Spleen (tissue), 7 donors: ENCODE measurements at regions not wholly inside any gene's neighbourhood (a gene's known extent, or its start where the extent isn't known, plus 50 kb on each side); places are given as distances from the start of the nearest gene placed in this dataset.

Source experiments
- POLR2A ChIP-seq, 3 donors: fragments of 450-650 bp; IDR thresholded peaks; one replicate each; pipeline ENCODE4 v1.5.1; 2017; ENCODE audit warnings: antibody characterized with exemption in 3 of 3, mild to moderate bottlenecking in 1 of 3
- POLR2AphosphoS5 ChIP-seq, 3 donors: sonication (generic); formaldehyde crosslinking; IDR thresholded peaks; one replicate each; pipeline ENCODE4 v1.5.1; 2017; ENCODE audit warnings: antibody characterized with exemption in 3 of 3
- TF ChIP-seq, protein P1 (sequence below), 11 experiments: fragments of 200-600 bp in 7 of 11; fragments of 450-650 bp in 4 of 11; sonication (generic) in 4 of 11; IDR thresholded peaks in 8 of 11; conservative IDR thresholded peaks in 3 of 11; 1 replicate in 7 of 11; 2 replicates in 4 of 11; pipeline versions ENCODE4 v1.4.0 to v1.8.0; 2016 to 2021; ENCODE audit warnings: antibody characterized with exemption in 11 of 11, inconsistent platforms in 4 of 11, mild to moderate bottlenecking in 1 of 11
- donor health status: DM: no; HTN: no; CAD: no; lungs with moderate emphysema.
- donor health status: DM: no; HTN: no; CAD: no.
- donor health status: DM: no; HTN: no; CAD: no.

DNA sequence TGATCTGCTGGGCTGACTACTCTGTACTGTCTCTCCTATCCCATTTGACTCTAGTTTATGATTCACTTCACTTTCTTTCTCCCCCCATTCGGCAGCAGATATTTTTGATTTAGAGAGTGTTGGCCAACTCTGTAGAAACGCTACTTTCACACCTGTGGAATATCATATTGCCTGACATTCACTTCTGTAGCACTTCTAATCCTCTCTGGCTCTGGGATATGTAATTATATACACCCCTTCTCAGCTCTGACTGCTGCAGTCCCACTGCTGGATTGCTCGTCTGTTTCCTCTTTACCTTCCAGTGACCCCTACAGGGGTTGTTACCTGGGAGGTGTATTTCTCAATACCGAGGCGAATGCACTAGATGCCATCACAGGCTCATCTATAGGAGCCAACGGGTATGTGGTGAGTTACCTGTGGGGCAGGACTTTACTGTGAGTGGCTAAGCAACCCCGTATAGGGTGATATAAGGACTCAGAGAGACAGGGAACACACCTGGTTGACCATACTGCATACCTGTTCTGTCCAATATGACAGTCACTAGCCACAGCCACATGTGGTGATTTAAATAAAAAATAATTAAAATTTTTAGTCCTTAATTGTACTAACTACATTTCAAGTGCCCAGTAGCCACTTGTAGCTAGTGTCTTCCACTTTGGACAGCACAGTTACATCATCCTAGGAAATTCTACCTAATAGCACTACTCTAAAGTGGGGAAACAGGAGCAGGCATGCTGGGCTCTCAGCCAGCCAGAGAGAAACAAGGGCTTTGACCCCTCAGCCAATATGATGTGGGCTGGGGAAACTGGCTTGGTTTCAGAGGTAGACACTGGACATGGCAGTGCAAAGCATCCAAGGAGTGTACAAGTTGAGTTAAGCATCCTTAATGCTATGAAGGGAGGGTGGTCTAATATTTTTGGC, 95.0 kb downstream of the C12orf75 start:
- TF ChIP-seq, protein P1, sequence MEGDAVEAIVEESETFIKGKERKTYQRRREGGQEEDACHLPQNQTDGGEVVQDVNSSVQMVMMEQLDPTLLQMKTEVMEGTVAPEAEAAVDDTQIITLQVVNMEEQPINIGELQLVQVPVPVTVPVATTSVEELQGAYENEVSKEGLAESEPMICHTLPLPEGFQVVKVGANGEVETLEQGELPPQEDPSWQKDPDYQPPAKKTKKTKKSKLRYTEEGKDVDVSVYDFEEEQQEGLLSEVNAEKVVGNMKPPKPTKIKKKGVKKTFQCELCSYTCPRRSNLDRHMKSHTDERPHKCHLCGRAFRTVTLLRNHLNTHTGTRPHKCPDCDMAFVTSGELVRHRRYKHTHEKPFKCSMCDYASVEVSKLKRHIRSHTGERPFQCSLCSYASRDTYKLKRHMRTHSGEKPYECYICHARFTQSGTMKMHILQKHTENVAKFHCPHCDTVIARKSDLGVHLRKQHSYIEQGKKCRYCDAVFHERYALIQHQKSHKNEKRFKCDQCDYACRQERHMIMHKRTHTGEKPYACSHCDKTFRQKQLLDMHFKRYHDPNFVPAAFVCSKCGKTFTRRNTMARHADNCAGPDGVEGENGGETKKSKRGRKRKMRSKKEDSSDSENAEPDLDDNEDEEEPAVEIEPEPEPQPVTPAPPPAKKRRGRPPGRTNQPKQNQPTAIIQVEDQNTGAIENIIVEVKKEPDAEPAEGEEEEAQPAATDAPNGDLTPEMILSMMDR (IDR thresholded peaks at IDR 0.05 in 8 of 11, conservative IDR thresholded peaks at IDR 0.05 in 3 of 11) = no peak
- TF ChIP-seq POLR2A (IDR thresholded peaks at IDR 0.05) (no peak), POLR2AphosphoS5 (IDR thresholded peaks at IDR 0.05) (no peak)
